Cardiac septum (tissue), 1 donor: ENCODE measurements at regions not wholly inside any gene's neighbourhood (a gene's known extent, or its start where the extent isn't known, plus 50 kb on each side); places are given as distances from the start of the nearest gene placed in this dataset.
"Not testable (repeated sequence)": the region's sequence is repeated elsewhere in the genome, so short reads cannot be mapped to it uniquely, and the experiment has no call there.

Experiments used
- DNase-seq: peaks from one replicate; pipeline ENCODE4 v3.0.0-alpha.2; 2020; ENCODE audit warnings: low spot score
- intact Hi-C: fragments of 100-400 bp; cut with DNase I; formaldehyde crosslinking; loops from one replicate; pipeline ENCODE4 v1.14.0; 2022
- donor health status: DM: no; HTN: no; CAD: no.

GRCh38 chr5:98110791-98111190, 662.7 kb upstream of the RGMB start:
- intact Hi-C loops: no loop called here
- DNase-seq: no peak

DNA sequence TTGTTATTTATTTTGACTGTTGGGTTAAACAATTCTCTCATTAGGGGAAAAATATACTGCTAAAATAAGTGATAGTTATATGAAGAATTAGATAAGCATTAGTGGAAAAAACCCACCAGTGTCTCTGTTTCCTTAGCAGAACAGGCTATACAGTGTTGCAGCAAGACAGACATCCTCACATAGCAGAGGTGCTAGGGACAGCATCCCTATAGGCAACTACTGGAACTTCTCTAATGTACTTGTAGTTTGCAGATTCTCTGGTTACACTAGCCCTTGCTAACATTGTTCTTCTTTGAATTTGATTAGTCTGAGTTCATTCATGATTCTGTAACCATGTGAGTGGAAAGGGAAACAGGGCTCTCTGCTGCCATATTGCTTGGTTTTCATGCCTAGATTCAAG, 661.8 kb upstream of the RGMB start:
- intact Hi-C loops: no loop called here
- no peak for DNase-seq

DNA sequence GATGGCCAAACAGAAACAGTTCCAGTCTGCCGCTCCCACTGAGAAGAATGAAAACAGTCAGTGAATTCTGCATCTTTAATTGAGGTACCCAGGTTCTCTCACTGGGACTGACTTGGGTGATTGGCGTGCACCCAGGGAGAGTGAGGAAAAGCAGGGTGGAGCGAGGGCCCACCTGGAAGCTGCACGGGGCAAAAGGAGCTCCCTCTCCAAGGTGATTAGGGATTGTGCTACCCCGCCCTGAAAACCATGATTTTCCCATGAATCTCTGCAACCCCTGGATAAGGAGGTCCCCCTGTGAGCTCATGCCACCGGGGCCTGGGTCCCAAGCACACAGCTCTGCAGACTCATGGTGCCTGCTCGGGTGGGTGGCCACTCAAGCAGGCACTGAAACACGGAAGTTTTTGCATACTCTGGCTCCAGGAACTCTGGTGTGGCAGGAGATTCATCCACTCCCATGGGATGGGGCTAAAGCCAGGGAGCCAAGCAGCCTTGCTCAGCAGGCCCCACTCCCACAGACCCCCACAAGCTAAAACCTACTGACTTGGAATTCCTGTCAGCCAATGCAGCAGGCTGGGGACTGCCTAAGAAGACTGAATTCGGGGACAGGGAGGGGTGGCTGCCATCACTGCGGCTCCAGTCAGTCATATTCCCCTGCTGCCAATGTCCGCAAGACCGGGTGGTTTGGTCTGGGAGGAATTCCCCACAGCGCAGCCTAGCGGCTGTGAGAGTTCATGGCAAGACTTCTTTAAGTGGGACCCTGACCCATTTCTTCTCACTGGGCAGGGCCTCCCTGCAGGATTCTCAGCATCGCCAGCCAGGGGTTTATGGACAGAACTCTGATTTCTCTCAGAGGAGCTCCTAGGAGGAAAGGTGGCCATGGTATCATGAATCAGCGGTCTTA, 652.2 kb upstream of the RGMB start:
- no peak for DNase-seq
- intact Hi-C loops: no loop called here

DNA sequence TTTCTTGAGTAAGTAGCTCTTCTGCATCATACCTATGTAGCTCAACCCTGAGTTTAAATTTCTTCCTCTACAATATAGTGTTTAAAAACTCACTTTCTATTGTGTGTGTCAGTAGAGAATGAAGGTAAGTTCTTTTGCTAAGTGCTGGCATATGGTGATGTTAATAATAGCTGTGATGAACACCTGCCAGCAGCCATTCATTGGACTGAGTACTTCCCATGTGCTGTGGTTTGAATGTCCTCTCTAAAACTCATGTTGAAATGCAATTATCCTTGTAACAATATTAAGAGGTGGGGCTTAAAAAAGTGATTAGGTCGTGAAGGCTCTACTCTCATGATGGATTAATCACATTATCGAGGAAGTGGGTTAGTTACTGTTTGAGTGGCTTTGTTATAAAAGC, 645.2 kb upstream of the RGMB start:
- DNase-seq: no peak
- intact Hi-C loops: no loop called here

DNA sequence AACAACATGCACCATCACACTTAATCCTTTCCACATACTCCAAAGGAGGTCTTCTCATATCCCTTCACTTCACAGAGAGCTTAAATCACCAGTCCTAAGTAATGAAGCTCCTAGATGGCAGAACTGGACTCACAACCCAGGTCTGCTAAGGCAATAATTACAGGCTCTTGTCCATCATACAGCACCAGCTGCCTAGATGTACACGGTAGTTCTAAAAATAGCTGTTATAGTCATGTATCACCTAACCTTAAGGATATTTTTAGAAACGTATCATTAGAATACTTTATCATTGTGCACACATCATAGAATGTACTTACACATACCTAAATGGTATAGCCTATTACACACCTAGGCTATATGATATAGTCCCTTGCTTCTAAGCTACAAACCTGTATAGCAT, 644.6 kb upstream of the RGMB start:
- no peak for DNase-seq
- intact Hi-C loops: no loop called here

GRCh38 chr5:98130261-98131035, 643.0 kb upstream of the RGMB start:
- intact Hi-C loops: no loop called here
- no peak for DNase-seq

GRCh38 chr5:98144116-98144515, 629.3 kb upstream of the RGMB start:
- no peak for DNase-seq
- intact Hi-C loops: no loop called here

DNA sequence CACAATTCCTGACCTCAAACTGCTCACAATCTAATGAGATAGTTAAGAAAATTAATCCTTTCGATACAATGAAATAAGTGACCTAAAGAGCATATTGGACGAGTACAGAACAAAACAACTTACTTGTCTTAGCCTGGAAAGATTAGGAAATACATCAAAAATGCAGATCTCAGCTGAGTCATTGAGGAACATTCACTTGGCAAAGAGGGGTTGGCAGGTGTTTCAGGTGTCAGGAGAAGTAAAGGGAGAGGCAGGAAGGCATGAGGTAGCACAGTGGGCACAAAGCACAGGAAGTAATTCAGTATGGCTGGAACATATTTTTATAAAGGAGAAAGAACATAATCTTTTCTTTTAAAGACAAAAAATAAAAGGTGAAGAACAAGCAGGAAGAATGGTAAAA, 628.8 kb upstream of the RGMB start:
- DNase-seq: no peak
- intact Hi-C loops: no loop called here

GRCh38 chr5:98157368-98157767, 616.1 kb upstream of the RGMB start:
- intact Hi-C loops: no loop called here
- no peak for DNase-seq

- no peak for DNase-seq
- intact Hi-C loops: no loop called here
Observed at GRCh38 chr5:98158440-98158839, 615.0 kb upstream of the RGMB start.

DNA sequence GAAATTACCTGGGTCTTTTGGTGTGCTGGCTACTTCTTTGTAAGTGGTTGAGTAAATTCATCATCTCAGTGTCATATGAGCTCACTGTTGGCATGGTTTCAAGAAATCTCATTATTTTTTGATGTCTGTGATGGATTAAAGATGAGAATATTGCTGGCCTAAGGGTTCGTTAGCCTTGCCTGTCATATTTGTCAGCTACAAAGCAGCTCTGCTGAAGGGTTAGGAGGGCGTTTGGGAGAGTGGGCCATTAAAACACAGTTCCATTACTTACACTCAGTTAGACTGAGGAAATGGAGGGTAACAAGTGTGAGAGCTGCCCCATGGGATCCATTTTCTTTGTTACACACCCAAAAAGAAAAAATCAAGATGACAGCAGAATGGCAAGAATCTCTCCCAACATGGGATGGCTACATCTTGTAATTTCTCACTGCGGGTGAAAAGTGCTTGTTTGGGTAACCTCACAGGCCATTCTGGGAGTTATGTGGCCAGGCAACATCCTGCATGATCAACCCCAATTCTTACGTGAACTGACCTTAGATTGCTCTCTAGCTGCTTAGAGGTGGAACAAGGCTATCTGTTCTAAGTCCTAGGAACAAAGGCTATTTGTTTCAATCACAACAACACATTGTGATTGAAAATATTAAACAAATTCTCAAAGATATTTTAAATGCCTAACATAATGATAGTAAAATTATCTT, 609.5 kb upstream of the RGMB start:
- no peak for DNase-seq
- intact Hi-C loops: no loop called here

GRCh38 chr5:98168871-98169270, 604.6 kb upstream of the RGMB start:
- intact Hi-C loops: no loop called here

DNA sequence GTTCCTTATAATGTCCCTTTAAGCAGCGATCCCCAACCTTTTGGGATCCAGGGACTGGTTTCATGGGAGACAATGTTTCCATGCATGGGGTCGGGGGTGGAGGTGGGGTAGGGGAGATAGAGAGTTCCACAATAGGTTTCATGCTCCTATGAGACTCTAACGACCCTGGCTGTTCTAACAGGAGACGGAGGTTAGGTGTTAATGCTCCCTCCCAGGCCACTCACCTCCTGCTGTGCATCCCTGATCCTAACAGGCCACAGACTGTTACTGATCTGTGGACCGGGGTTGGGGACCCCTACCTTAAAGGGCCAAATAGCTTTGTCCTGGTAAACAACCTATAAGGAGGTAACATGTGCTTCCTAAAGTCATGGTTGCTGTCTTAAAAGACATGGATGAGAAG, 602.5 kb upstream of the RGMB start:
- intact Hi-C loops: no loop called here
- DNase-seq: no peak

More at GRCh38 chr5:98168871-98169270, 604.6 kb upstream of the RGMB start:
- DNase-seq: no peak

- no peak for DNase-seq
Observed at GRCh38 chr5:98173334-98173733, 600.1 kb upstream of the RGMB start.

GRCh38 chr5:98175474-98175873, 598.0 kb upstream of the RGMB start:
- DNase-seq: no peak
- intact Hi-C loops: no loop called here

More at GRCh38 chr5:98173334-98173733, 600.1 kb upstream of the RGMB start:
- intact Hi-C loops: no loop called here

GRCh38 chr5:98179791-98180755, 593.4 kb upstream of the RGMB start:
- intact Hi-C loops: no loop called here
- no peak for DNase-seq

DNA sequence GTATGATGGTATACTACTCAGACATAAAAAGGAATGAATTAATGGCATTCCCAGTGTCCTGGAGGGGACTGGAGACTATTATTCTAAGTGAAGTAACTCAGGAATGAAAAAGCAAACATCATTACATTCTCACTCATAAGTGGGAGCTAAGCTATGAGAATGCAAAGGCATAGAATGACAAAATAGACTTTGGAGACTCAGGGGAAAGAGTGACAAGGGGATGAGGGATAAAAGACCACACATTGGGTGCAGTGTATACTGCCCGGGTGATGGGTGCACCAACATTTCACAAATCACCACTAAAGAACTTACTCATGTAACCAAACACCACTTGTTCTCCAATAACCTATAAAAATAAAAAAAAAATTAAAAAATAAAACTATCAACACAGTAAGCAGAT, 587.3 kb upstream of the RGMB start:
- intact Hi-C loops: no loop called here

DNA sequence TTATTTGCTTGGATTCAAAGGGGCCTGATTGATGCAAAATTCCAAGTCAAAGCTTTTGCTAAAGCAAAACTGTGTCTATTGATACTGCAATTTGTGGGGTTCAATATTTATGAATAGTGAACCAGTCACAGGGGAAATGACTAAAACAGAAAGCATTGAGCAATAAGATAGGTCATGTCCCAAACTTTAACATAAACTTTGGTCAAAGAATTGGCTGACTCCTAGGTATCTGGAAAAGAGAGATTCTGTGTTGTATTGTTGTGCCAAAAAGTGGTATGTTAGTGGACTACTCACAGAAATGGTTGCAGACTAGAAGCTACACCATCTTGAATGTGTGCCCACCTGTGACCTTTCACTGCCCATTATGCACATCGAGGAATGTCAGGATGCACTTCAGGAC, 585.5 kb upstream of the RGMB start:
- intact Hi-C loops: no loop called here
- no peak for DNase-seq

More for the DNA sequence above, 587.3 kb upstream of the RGMB start:
- DNase-seq: no peak

DNA sequence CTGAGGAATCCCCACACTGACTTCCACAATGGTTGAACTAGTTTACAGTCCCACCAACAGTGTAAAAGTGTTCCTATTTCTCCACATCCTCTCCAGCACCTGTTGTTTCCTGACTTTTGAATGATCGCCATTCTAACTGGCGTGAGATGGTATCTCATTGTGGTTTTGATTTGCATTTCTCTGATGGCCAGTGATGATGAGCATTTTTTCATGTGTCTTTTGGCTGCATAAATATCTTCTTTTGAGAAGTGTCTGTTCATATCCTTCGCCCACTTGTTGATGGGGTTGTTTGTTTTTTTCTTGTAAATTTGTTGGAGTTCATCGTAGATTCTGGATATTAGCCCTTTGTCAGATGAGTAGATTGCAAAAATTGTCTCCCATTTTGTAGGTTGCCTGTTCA, 583.1 kb upstream of the RGMB start:
- DNase-seq, intact Hi-C loops: not testable (repeated sequence)
